Activated T-helper 2 cell treated with anti-CD3 and anti-CD28 coated beads, Interferon-gamma antibody, Interleukin-2, Interleukin-4, amounts not matched to agents 10 μg/mL and 5 μg/mL and 100 μg/mL, durations not matched to agents 14 hours and 24 hours and 36 hours (primary cell): ENCODE measurements at regions not wholly inside any gene's neighbourhood (a gene's known extent, or its start where the extent isn't known, plus 50 kb on each side); places are given as distances from the start of the nearest gene placed in this dataset.

Source experiments
- DNase-seq: peaks from one replicate; pipeline ENCODE4 v3.0.0; 2021; ENCODE audit warnings: low spot score
- H3K27ac Mint-ChIP-seq: one replicate; pipeline ENCODE4 v1.8.0; 2021; ENCODE audit warnings: mixed read lengths
- H3K27me3 Mint-ChIP-seq: one replicate; pipeline ENCODE4 v1.8.0; 2021; ENCODE audit warnings: low read depth, mixed read lengths
- H3K36me3 Mint-ChIP-seq: one replicate; pipeline ENCODE4 v1.8.0; 2021; ENCODE audit warnings: low read depth, mixed read lengths
- H3K4me1 Mint-ChIP-seq: one replicate; pipeline ENCODE4 v1.8.0; 2021; ENCODE audit warnings: low read depth, mixed read lengths
- H3K4me3 Mint-ChIP-seq: one replicate; pipeline ENCODE4 v1.8.0; 2021; ENCODE audit warnings: low read depth, mild to moderate bottlenecking, moderate library complexity, mixed read lengths
- H3K9me3 Mint-ChIP-seq: one replicate; pipeline ENCODE4 v1.8.0; 2021; ENCODE audit warnings: mixed read lengths
- intact Hi-C: fragments of 100-400 bp; cut with micrococcal nuclease; formaldehyde crosslinking; loops from one replicate; pipeline ENCODE4 v1.15.1; 2023

DNA sequence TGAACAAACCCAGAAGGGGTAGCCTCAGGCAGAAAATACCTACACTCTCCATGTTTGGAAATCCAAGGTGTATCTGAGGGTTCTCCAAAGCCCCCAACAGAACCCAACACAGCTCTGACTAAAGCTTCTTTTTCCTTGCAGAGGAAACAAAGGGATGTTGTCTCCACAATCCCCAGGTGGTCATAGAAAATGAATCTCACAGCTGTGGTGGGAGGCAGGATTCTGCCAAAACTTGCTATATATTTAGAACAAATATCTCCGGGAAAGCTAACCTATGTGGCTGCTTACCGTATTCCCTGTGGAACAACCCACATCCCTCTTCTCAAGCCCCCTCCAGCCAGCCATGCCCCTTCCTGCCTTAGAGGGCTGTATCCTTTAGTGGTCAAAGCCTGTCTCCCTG lies 406.1 kb downstream of the PRDM2 start:
- H3K36me3 Mint-ChIP-seq: no peaks in the 10 kb centered on the region
- no peaks in the 10 kb centered on the region for H3K27me3 Mint-ChIP-seq
- no peak for DNase-seq
- no peaks in the 10 kb centered on the region for H3K4me1 Mint-ChIP-seq
- H3K9me3 Mint-ChIP-seq: no peaks in the 10 kb centered on the region
- no peak overlapping the region for H3K4me3 Mint-ChIP-seq
- intact Hi-C loops: no loop called here
- H3K27ac Mint-ChIP-seq: no peak overlapping the region

DNA sequence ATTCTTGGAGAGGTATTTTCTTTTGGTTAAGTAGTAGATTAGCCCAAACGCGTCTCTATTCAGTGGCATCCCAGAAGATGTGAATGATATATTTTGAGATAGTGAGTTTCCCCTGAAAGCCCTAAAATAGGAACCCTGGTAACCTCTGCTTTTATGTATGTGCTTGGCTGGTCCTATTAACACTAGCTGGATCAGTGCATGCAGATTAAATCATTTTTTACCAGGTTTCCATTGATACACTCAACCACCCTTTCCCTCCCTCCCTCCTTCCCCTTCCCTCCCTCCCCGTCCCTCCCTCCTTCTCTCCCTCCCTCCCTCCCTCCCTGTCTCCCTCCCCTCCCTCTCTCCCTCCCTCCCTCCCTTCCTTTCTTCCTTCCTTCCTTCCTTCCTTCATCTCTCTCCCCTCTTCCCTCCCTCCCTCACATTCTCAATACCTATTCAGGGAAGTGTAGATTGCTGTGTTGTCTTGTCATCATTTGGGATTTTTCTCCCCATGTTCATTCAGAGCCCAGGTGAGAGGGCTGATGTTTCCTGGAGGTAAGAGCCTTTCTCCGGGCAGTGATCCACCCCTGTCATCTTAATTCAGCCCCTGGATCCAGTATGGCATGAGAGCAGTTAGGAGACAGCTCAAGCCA lies 406.8 kb downstream of the PRDM2 start:
- DNase-seq: no peak
- Mint-ChIP-seq H3K36me3 (no peaks in the 10 kb centered on the region), H3K27ac (no peak overlapping the region), H3K27me3 (no peaks in the 10 kb centered on the region), H3K4me3 (no peak overlapping the region), H3K9me3 (no peaks in the 10 kb centered on the region), H3K4me1 (no peaks in the 10 kb centered on the region)
- intact Hi-C loops: no loop called here

DNA sequence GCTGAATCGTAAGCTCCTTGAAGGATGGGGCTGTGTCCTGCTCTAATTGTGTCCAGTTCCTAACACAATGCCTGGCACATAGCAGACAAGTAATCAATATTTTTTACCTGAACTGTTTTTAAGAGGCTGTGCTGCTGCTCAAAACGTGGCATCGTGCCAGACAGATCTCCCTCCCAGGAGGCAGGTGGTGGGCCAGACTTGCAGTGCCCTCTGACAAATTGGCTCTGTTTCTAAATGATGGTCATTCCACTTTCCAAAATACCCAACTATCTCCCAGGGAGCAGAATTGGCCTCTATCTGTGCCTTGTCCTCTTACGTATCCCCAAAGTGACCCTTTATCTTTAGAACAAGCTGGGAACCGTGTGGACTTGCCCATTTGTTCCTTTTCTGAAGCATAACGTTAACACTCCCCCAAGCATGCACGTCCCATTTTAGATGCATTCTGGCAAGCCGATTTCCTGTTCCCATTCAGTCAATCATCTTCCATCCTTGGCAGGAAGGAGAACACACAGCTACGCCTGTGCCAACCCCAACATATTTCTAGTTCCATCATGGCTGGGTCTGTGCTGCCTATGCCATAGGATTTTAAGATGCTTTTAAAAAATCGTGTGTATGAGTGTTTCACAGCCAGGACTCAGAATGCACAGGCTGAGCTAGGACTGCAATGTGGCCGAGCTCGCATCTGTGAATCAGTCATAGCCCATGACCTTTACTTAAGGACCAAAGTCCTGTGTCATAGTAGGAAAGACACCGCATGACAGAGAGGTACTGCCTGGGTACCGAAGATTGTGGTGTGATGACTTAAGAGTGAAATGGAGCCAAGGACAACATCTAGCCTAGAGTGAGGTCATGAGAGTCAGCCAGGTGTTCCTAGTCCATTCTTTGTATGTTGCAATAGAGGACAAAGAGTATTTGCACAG lies 408.6 kb downstream of the PRDM2 start:
- intact Hi-C loops: no loop called here
- Mint-ChIP-seq H3K4me1 (no peaks in the 10 kb centered on the region), H3K27me3 (no peaks in the 10 kb centered on the region), H3K9me3 (no peaks in the 10 kb centered on the region), H3K27ac (no peak overlapping the region), H3K36me3 (no peaks in the 10 kb centered on the region), H3K4me3 (no peak overlapping the region)
- no peak for DNase-seq

DNA sequence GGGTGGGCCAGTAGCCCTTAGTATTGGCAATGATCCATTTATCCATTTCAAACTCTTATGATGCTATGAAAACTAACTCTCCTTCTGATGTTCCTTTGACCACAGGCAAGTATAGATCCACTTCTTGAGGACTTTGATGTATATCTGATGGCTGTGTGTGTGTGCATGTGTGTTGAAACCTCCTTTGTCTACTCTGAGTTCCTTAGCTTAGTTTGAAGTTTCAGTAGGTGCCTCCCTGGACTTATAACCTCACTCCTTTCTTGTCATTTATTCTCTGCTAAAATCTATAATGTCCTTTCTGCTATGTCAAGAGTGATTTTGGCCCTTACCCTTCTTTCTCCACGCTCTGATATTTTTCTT lies 409.3 kb downstream of the PRDM2 start:
- intact Hi-C loops: no loop called here
- Mint-ChIP-seq H3K36me3 (no peaks in the 10 kb centered on the region), H3K9me3 (no peaks in the 10 kb centered on the region)

DNA sequence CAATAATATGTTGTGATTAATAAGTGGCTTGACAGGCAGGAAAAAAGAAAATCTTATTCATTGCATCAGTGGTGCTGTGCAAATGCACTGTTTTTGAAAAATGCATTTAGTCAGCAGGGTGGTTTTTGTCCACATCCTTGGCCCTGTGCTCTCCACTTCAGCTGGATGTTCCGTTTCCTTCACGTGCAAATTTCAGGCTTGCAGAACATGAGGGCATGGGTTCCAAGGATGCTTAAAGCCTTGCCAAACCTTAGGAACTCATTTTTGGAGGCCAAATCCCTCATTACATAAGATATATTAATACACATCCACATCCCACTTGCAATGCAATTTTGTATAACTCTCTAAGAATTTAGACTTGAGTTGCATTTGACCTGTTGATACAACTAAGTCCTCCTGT lies 410.1 kb downstream of the PRDM2 start:
- no peak overlapping the region for H3K27ac Mint-ChIP-seq
- H3K4me1 Mint-ChIP-seq: peaks cover 3% of the 10 kb centered on the region
- no peak for DNase-seq

More for the DNA sequence above, 409.3 kb downstream of the PRDM2 start:
- H3K27ac Mint-ChIP-seq: no peak overlapping the region
- no peaks in the 10 kb centered on the region for H3K27me3 Mint-ChIP-seq
- no peak overlapping the region for H3K4me3 Mint-ChIP-seq
- no peak for DNase-seq
- H3K4me1 Mint-ChIP-seq: no peaks in the 10 kb centered on the region

DNA sequence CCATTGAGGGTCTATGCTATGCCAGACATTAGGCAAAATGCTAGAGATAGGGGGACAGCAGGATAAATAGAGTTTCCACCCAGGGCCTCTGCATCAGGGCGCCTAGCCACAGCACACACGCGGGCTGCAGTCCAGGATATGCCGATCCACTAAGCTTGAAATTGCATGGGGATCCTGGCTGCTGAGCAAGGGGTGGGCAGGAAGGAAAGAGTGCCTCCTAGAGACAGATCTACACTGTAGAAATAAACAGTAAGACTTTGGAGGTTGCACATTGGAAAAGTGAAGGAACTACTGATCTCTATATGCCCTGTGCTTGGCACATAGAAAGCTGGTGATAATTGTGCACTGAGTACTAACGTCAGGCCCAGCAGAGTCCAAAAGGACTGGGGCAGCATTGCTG lies 411.1 kb downstream of the PRDM2 start:
- intact Hi-C loops: no loop called here
- Mint-ChIP-seq H3K9me3 (no peaks in the 10 kb centered on the region), H3K27me3 (no peaks in the 10 kb centered on the region)

More for the DNA sequence above, 410.1 kb downstream of the PRDM2 start:
- Mint-ChIP-seq H3K9me3 (no peaks in the 10 kb centered on the region), H3K4me3 (no peak overlapping the region), H3K27me3 (no peaks in the 10 kb centered on the region), H3K36me3 (no peaks in the 10 kb centered on the region)
- intact Hi-C loops: no loop called here

DNA sequence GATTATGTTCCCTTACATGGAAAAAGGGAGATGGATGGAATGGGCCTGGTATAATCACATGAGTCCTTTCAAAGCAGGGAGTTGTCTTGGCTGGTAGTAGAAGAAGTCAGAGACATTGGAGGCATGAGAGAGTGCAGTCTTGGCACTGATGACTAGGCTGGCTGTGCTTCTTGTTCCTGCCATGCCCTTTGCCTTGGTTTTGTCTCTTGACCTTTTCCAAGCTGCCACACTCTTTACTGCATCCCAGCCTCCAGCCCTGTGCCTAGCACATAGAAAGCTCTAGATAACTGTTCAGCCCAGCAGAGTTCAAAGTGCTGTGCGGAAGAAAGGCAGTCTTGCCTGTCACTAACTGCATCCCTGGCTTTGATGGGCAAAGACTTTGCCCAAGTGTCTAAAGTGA lies 412.6 kb downstream of the PRDM2 start:
- intact Hi-C loops: no loop called here
- H3K9me3 Mint-ChIP-seq: no peaks in the 10 kb centered on the region
- H3K27ac Mint-ChIP-seq: no peak overlapping the region
- no peaks in the 10 kb centered on the region for H3K36me3 Mint-ChIP-seq
- H3K4me3 Mint-ChIP-seq: no peak overlapping the region
- H3K4me1 Mint-ChIP-seq: peaks cover 3% of the 10 kb centered on the region
- no peak for DNase-seq
- no peaks in the 10 kb centered on the region for H3K27me3 Mint-ChIP-seq

More for the DNA sequence above, 411.1 kb downstream of the PRDM2 start:
- Mint-ChIP-seq H3K4me1 (peaks cover 3% of the 10 kb centered on the region), H3K27ac (no peak overlapping the region), H3K36me3 (no peaks in the 10 kb centered on the region), H3K4me3 (no peak overlapping the region)
- DNase-seq: no peak

DNA sequence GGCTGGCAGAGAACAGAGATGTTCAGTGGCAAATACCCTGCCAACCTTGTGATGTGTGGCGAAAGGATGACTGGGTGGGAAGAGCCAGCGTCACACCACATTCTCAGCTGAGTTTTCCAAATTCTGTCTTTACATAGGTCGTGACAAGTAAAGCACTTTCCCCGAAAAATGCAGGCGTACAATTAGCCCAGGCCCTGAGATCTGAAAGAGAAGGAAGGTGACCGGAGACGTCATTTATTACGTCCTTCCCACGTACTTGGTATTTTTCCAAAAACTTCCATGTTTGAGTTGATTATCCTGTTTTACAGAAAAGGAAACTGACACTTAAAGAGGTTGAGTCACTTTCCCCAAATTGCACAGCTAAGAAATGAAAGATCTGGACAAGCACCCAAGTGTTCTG lies 413.3 kb downstream of the PRDM2 start:
- intact Hi-C loops: no loop called here
- DNase-seq: no peak
- Mint-ChIP-seq H3K4me3 (no peak overlapping the region), H3K9me3 (no peaks in the 10 kb centered on the region), H3K27me3 (no peaks in the 10 kb centered on the region), H3K4me1 (peaks cover 3% of the 10 kb centered on the region), H3K36me3 (no peaks in the 10 kb centered on the region), H3K27ac (no peak overlapping the region)

DNA sequence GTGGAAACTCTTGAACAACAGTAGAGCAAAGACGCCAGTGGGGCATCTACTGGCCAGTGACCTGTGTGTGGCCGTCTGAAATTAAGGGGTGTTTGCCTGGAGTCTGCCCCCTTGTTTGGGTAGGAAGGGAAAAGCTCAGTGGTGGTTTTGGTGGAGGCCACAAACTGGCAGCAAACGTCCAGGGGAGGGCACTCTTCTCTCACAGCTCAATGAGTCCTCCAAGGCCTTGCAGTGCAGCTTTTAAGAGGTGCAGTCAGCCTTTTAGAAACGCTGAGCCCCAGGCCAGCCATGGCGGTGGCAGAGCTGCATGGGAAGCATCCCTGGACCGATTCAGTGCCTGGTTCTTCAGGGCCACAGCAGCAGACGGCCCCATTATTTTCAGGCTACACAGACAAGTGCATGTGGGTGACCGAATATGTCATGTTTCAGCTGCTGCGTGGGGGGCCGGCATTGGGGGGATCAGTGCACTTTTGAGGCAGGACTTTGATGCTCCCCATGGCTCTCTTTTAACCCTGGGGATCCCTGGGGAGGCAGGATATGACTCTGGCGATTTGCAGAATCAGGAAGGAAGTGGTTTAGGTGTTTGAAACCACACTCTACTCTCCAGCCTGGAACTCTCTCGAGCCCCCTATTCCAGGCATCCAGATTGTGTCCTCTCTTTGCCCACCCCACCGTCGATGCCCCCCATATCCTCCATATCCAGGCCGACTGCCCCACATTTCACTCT lies 414.0 kb downstream of the PRDM2 start:
- no peak for DNase-seq

DNA sequence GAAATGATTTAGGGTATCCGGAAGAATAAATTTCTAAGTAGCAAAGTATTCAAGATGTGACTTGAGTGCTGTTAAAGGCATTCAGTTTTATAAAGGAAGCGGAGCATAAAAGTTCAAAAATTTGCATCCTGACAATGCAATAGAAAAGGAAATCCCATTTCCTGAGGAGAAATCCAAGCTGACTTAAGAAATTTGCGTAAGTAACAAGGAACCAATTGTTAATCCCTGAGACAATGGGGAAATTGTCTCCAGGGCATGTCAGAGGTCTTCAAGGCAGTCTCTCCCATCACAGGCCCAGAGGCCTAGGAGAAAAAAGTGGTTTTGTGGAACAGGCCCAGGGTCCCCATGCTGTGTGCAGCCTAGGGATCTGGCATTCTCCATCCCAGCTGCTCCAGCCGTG lies 416.0 kb downstream of the PRDM2 start:
- H3K36me3 Mint-ChIP-seq: no peaks in the 10 kb centered on the region
- peaks cover 3% of the 10 kb centered on the region for H3K4me1 Mint-ChIP-seq
- H3K4me3 Mint-ChIP-seq: no peak overlapping the region
- H3K27me3 Mint-ChIP-seq: no peaks in the 10 kb centered on the region
- intact Hi-C loops: no loop called here
- DNase-seq: no peak
- no peak overlapping the region for H3K27ac Mint-ChIP-seq
- H3K9me3 Mint-ChIP-seq: no peaks in the 10 kb centered on the region

More for the DNA sequence above, 414.0 kb downstream of the PRDM2 start:
- intact Hi-C loops: no loop called here
- Mint-ChIP-seq H3K27ac (no peak overlapping the region), H3K9me3 (no peaks in the 10 kb centered on the region), H3K36me3 (no peaks in the 10 kb centered on the region), H3K4me1 (peaks cover 3% of the 10 kb centered on the region), H3K27me3 (no peaks in the 10 kb centered on the region), H3K4me3 (no peak overlapping the region)

DNA sequence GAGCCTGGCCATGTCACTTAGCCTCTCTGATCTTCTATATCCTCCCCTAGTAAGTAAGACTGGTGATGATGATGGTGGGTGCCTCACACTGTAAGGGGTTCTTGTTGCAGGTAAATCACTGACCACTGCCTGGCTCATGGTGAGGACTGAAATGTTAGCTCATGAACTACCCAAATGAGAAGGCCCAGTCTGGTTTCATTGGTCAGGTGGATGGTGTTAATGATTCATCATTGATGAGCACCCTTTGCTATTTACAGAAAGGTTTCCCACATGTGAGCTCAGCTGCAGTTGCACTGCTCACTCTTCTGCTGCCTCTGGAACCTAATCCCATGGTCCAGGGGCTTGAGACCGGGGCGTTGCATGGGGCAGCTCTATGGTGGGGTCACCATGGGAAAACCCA lies 417.7 kb downstream of the PRDM2 start:
- intact Hi-C loops: no loop called here
- no peak for DNase-seq
- H3K4me3 Mint-ChIP-seq: no peak overlapping the region
- H3K36me3 Mint-ChIP-seq: no peaks in the 10 kb centered on the region
- H3K9me3 Mint-ChIP-seq: no peaks in the 10 kb centered on the region
- no peaks in the 10 kb centered on the region for H3K27me3 Mint-ChIP-seq
- H3K4me1 Mint-ChIP-seq: peaks cover 3% of the 10 kb centered on the region
- H3K27ac Mint-ChIP-seq: no peak overlapping the region

DNA sequence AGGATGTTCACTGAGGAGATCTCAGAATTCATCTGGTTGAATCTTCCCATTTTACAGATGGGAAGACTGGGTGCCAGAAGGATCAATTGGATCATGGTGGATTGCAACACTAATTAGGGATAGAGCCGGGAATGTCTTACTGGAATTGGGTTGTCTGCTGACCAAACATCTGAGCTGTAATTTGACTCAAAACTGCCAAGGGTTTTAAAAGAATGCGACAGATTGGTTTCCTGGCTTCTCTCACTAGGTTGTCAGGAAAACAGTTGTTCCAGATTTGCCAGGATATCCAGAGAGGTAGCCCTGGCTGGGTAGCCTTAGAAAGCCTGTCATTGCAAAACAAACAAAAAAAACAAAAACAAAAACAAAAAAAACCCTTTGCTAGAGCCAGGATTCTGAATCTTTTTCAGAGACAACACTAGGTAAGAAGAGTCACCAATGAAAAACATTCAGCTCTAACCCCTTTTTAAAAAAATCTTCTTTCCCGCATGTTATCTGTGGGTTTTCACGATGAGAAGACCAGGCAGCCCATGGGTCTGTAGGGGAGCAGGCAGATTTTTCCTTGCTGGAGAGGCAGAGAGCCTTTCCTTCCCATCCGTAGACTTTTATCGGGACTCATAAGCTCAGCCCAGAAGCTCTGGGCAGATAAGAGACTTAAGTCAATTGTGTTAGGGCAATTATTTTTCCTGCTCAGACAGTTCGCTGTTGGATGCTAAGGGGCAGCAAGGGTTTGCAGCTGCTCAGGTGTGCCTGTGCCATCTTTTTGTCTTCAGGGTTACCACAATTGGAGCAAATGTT lies 418.9 kb downstream of the PRDM2 start:
- no peak overlapping the region for H3K4me3 Mint-ChIP-seq
- H3K36me3 Mint-ChIP-seq: no peaks in the 10 kb centered on the region
- H3K27me3 Mint-ChIP-seq: no peaks in the 10 kb centered on the region
- no peaks in the 10 kb centered on the region for H3K9me3 Mint-ChIP-seq
- no peak for DNase-seq
- intact Hi-C loops: no loop called here
- peaks cover 3% of the 10 kb centered on the region for H3K4me1 Mint-ChIP-seq
- H3K27ac Mint-ChIP-seq: no peak overlapping the region
